ENCODE measurements at regions not wholly inside any gene's neighbourhood (a gene's known extent, or its start where the extent isn't known, plus 50 kb on each side); places are given as distances from the start of the nearest gene placed in this dataset.

GRCh38 chrX:110410603-110411002, 52.0 kb downstream of the RTL9 start:
- Histone ChIP-seq H3K9me3 (ENCODE audit: control insufficient read depth, insufficient read depth, low read depth, low read length) (no peaks in the 10 kb centered on the region), H3K4me3 (ENCODE audit: low read depth in 2 of 2, low read length in 2 of 2) (no peak overlapping the region), H3K27me3 (ENCODE audit: control insufficient read depth, insufficient read depth, low read length) (0 out of 2 replicates have a peak, but pooled peaks cover 2% of the 10 kb centered on the region), H3K27ac (ENCODE audit: low read length) (no peak overlapping the region), H3K36me3 (ENCODE audit: control insufficient read depth, insufficient read depth, low read length) (no peaks in the 10 kb centered on the region), H3K4me1 (ENCODE audit: control insufficient read depth, insufficient read depth, low read length) (no peaks in the 10 kb centered on the region)
- POLR2A ChIA-PET = no interaction called here
- TF ChIP-seq TCF7L2 (IDR thresholded peaks at IDR 0.05; ENCODE audit: low read depth, low read length) (no peak), SIN3A (IDR thresholded peaks at IDR 0.05; ENCODE audit: borderline replicate concordance, insufficient read depth, low read depth, low read length) (no peak), POLR2AphosphoS5 (IDR thresholded peaks at IDR 0.05; ENCODE audit: low read depth, low read length) (no peak), CTCF (IDR thresholded peaks at IDR 0.05) (no peak), REST (IDR thresholded peaks at IDR 0.05; ENCODE audit: insufficient read depth in 1 of 2, low read depth in 2 of 2, low read length in 1 of 2) (no peak)
- BruUV-seq (replicated peaks) = no TSS peak
- CTCF ChIA-PET = interaction anchor here (0.6 kb wide), 1 partner anchor 267 kb away, joined by 9 read pairs; no protein-coding TSS in a partner anchor
- no peak for ATAC-seq
- in situ Hi-C loops (cut with HindIII; ENCODE audit: low pct_unique_long_range_greater_than_20kb, low sequenced_read_pairs) (no loop called here), intact Hi-C loops (cut with micrococcal nuclease; ENCODE audit: unreplicated experiment) (no loop called here)
- no peak for DNase-seq (ENCODE audit: low read depth, low spot score)

GRCh38 chrX:110412971-110413726, 54.5 kb downstream of the RTL9 start:
- BruUV-seq (replicated peaks) = no TSS peak
- no peak for DNase-seq (ENCODE audit: low read depth, low spot score)
- Histone ChIP-seq H3K4me1 (ENCODE audit: control insufficient read depth, insufficient read depth, low read length) (no peaks in the 10 kb centered on the region), H3K27ac (ENCODE audit: low read length) (no peak overlapping the region), H3K9me3 (ENCODE audit: control insufficient read depth, insufficient read depth, low read depth, low read length) (no peaks in the 10 kb centered on the region), H3K4me3 (ENCODE audit: low read depth in 2 of 2, low read length in 2 of 2) (peak overlapping the region in 1 of 2 experiments; percentile 24; a peak in 1 of 4 replicates), H3K27me3 (ENCODE audit: control insufficient read depth, insufficient read depth, low read length) (no peaks in the 10 kb centered on the region), H3K36me3 (ENCODE audit: control insufficient read depth, insufficient read depth, low read length) (no peaks in the 10 kb centered on the region)
- intact Hi-C loops (cut with micrococcal nuclease; ENCODE audit: unreplicated experiment) = loop anchor here (2.0 kb wide), 1 partner anchor 252 kb away; no protein-coding TSS in a partner anchor
- in situ Hi-C loops (cut with HindIII; ENCODE audit: low pct_unique_long_range_greater_than_20kb, low sequenced_read_pairs) = no loop called here
- peak; percentile 93 for ATAC-seq
- POLR2A ChIA-PET = interaction anchor here (0.6 kb wide), 1 partner anchor 101 kb away, joined by 3 read pairs; no protein-coding TSS in a partner anchor
- TF ChIP-seq CTCF (IDR thresholded peaks at IDR 0.05) (peak; percentile 91), SIN3A (IDR thresholded peaks at IDR 0.05; ENCODE audit: borderline replicate concordance, insufficient read depth, low read depth, low read length) (no peak), POLR2AphosphoS5 (IDR thresholded peaks at IDR 0.05; ENCODE audit: low read depth, low read length) (no peak), TCF7L2 (IDR thresholded peaks at IDR 0.05; ENCODE audit: low read depth, low read length) (no peak), REST (IDR thresholded peaks at IDR 0.05; ENCODE audit: insufficient read depth in 1 of 2, low read depth in 2 of 2, low read length in 1 of 2) (no peak)
- CTCF ChIA-PET = interaction anchor here (0.7 to 2.4 kb wide), 3 partner anchors 11 to 267 kb away, joined by 3 to 6 read pairs (median 3); no protein-coding TSS in a partner anchor

Data from Panc1 (cell line).